ENCODE measurements at regions not wholly inside any gene's neighbourhood (a gene's known extent, or its start where the extent isn't known, plus 50 kb on each side); places are given as distances from the start of the nearest gene placed in this dataset.

DNA sequence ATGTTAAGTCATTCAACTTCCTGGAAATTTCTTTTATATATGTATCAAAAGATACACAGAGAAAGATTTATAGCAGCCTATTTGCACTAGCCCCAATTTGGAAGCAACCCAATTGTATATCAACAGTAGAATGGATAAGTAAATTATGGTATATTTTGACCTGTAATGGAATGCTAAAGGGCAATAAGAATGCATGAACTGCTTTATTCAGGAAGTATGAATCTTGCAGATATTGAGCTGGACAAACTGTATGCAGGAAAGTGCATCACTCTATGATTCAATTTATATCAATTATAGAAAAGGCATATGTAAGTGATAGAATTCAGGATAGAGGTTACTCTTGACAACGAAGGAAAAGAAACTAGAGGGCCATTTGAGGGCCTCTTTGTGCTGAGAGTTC lies 913.1 kb upstream of the FBXO33 start:
- Mint-ChIP-seq H3K9me3 (peaks cover 0 to 3% of the 10 kb centered on the region in 2 experiments; a peak in 2 of 5 replicates), H3K4me3 (no peak overlapping the region), H3K36me3 (ENCODE audit: insufficient read depth in 1 of 3, low read depth in 3 of 3) (peaks cover 0 to 3% (median 0%) of the 10 kb centered on the region in 3 experiments; a peak in 1 of 7 replicates), H3K27ac (no peak overlapping the region), H3K4me1 (peaks cover 20 to 29% of the 10 kb centered on the region in 2 experiments), H3K27me3 (ENCODE audit: low read depth) (no peaks in the 10 kb centered on the region; the same call in 1 of the 2 replicates)
- no CpG with 5 or more reads among the region's 1 CpG for WGBS (ENCODE audit: extremely low coverage, insufficient read length, low lambda C conversion rate)
- Histone ChIP-seq H3K4me1 (ENCODE audit: insufficient read depth, low read length) (no peaks in the 10 kb centered on the region; the same call in 1 of the 2 replicates), H2AFZ (ENCODE audit: low read length) (no peak overlapping the region), H2AK5ac (ENCODE audit: insufficient read length, low read length) (no peak overlapping the region), H2BK20ac (ENCODE audit: low read depth, low read length, poor library complexity, severe bottlenecking) (no peak overlapping the region), H3T11ph (ENCODE audit: low read length) (no peak overlapping the region), H2BK120ac (ENCODE audit: low read depth, low read length, poor library complexity, severe bottlenecking) (no peak overlapping the region), H3K14ac (ENCODE audit: insufficient read depth, low read length) (no peak overlapping the region), H4K5ac (ENCODE audit: insufficient read length, low read depth, low read length) (no peak overlapping the region), H4K20me1 (ENCODE audit: control insufficient read depth, insufficient read depth, insufficient read length) (no peaks in the 10 kb centered on the region), H3K27me3 (ENCODE audit: insufficient read depth, low read length) (no peaks in the 10 kb centered on the region), H3K4ac (ENCODE audit: low read depth, low read length) (no peak overlapping the region), H2BK12ac (ENCODE audit: insufficient read length, low read depth, low read length) (no peak overlapping the region), H4K8ac (replicated peaks; ENCODE audit: insufficient read length, low read depth, low read length) (no peak overlapping the region), H2BK5ac (ENCODE audit: insufficient read length, low read length) (no peak overlapping the region), H4K91ac (ENCODE audit: insufficient read length, low read depth, low read length) (no peak overlapping the region), H2BK15ac (ENCODE audit: low read depth, low read length) (no peak overlapping the region), H3K23me2 (ENCODE audit: insufficient read length, low read depth, low read length, poor library complexity, severe bottlenecking) (no peaks in the 10 kb centered on the region), H3K56ac (ENCODE audit: insufficient read length, low read depth, low read length) (no peak overlapping the region), H3K79me2 (ENCODE audit: insufficient read depth, low read length) (no peaks in the 10 kb centered on the region), H3K23ac (ENCODE audit: insufficient read length, low read depth, low read length) (no peak overlapping the region), H3K27ac (ENCODE audit: insufficient read length, low read depth, low read length) (no peak overlapping the region), H3K9ac (ENCODE audit: extremely low read depth, insufficient read length, low read length) (no peak overlapping the region), H3K9me3 (ENCODE audit: control insufficient read depth, low read depth, low read length) (no peaks in the 10 kb centered on the region), H3K79me1 (ENCODE audit: insufficient read depth, low read depth, low read length, poor library complexity, severe bottlenecking) (no peaks in the 10 kb centered on the region), H3K4me2 (ENCODE audit: insufficient read depth, insufficient read length, low read length) (no peak overlapping the region), H3K18ac (ENCODE audit: insufficient read length, low read depth, low read length) (no peak overlapping the region)
- TF ChIP-seq, protein P1, sequence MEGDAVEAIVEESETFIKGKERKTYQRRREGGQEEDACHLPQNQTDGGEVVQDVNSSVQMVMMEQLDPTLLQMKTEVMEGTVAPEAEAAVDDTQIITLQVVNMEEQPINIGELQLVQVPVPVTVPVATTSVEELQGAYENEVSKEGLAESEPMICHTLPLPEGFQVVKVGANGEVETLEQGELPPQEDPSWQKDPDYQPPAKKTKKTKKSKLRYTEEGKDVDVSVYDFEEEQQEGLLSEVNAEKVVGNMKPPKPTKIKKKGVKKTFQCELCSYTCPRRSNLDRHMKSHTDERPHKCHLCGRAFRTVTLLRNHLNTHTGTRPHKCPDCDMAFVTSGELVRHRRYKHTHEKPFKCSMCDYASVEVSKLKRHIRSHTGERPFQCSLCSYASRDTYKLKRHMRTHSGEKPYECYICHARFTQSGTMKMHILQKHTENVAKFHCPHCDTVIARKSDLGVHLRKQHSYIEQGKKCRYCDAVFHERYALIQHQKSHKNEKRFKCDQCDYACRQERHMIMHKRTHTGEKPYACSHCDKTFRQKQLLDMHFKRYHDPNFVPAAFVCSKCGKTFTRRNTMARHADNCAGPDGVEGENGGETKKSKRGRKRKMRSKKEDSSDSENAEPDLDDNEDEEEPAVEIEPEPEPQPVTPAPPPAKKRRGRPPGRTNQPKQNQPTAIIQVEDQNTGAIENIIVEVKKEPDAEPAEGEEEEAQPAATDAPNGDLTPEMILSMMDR (conservative IDR thresholded peaks at IDR 0.05): no peak
- no peak for DNase-seq
